ENCODE measurements at regions not wholly inside any gene's neighbourhood (a gene's known extent, or its start where the extent isn't known, plus 50 kb on each side); places are given as distances from the start of the nearest gene placed in this dataset.

DNA sequence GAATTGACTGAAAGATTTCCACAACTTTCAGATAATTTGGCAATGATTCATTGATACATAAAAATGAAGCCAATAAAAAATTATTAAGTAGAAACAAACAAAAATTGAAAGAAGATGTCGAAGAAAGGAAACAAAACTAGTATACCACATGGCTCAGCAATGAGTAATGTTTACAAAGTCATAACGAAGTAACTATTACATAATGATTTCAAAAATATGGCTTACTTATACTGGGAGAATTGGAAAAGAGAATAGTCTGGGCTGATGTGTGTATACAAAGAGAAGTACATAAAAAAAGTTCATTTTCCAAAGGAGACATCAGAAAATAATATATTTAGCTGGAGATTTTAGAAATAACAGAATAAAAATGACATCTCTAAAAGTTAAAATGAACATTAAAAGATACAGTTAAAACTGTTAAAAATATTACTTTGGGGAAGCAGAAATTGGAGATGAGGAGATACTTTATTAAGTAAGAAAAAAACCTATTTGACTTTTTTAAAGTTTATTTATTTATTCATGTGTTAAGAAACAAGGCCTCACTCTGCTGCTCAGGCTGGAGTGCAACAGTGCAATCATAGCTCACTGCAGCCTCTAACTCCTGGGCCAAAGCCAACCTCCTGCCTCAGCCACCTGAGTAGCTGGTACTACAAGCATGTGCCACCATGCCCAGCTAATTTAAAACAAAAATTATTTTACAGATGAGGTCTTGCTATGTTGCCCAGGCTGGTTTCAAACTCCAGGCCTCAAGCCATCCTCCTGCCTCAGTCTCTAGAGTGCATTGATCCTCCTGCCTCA lies 409.7 kb upstream of the PIK3C3 start:
- no peak for DNase-seq (ENCODE audit: low read depth in 2 of 2)

- no peak for DNase-seq (ENCODE audit: low read depth in 2 of 2)
These were observed 411.2 kb upstream of the PIK3C3 start for GRCh38 chr18:41543815-41544214.

DNA sequence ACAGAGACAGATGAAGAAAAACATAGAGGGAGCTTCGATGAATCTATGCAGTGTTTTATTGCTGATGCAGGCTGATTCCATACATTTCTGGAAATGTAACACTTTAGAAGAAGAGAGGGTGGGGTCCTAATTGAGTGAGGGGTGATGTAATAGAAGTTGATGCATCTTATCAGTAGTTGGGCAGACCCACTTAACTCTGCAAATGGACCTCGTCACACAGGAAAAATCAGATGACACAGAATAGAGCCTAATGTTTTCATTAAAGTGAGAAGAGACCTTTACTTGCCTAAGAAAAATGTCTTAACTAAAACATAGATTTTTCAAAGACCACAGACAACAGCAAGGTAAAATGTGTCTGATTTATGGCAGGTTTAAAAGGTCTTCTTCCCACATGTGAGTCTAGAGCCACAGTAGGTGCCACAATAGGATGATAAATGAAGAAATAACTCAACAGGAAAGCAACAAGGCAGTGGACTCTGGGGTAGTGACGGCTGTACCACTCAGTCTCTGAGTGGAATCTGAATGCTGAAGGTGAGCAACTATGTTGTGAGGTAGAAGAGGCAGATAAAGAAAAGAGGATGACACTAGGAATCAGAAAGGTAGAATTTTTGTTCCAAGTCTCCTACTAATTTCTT lies 414.7 kb upstream of the PIK3C3 start:
- no peak for DNase-seq (ENCODE audit: low read depth in 2 of 2)

- no peak for DNase-seq (ENCODE audit: low read depth in 2 of 2)
These were observed 416.3 kb upstream of the PIK3C3 start for GRCh38 chr18:41538751-41539150.

- DNase-seq (ENCODE audit: low read depth in 2 of 2) = no peak
These were observed 417.4 kb upstream of the PIK3C3 start for GRCh38 chr18:41537666-41538065.

- no peak for DNase-seq (ENCODE audit: low read depth in 2 of 2)
These were observed 422.5 kb upstream of the PIK3C3 start for GRCh38 chr18:41532344-41533086.

- DNase-seq (ENCODE audit: low read depth in 2 of 2) = no peak
These were observed 424.1 kb upstream of the PIK3C3 start for GRCh38 chr18:41530970-41531369.

- no peak for DNase-seq (ENCODE audit: low read depth in 2 of 2)
These were observed 425.9 kb upstream of the PIK3C3 start for GRCh38 chr18:41529093-41529492.

- DNase-seq (ENCODE audit: low read depth in 2 of 2) = no peak
These were observed 429.0 kb upstream of the PIK3C3 start for GRCh38 chr18:41526054-41526453.

DNA sequence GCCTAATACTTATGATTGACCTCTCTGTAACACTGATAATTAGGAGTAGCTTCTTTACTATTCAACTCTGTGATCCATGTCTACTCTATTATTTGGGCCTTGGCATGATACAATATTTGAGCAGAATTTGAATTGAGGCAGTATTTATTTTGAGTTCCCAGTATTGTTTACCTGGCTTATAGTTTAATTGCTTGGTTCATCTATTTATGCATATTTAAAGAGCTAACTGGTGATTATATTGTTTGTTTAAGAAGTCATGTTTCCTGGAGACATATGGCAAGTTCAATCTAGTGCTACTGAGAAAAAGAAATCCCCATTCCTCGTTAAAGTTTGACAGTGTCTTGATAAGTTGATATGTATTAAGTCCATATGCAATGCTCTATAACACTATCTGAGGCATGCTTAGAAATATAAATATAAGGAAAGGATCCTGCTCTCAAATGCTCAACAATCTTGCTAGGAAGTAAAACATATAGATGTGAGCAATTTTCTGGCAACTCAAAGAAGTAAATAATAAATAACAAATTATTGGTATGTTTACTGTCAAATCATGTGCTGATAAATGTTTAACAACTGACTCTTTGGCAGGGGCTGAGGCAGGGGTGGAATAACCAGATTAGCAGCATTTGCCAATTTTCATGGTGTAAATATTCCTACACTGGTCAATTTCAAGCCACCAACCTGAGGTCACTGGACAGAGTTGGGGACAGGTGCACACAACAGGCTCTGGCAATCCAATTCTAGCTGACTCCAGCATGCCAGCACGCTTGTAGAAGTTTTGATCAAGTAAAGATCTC lies 430.2 kb upstream of the PIK3C3 start:
- DNase-seq (ENCODE audit: low read depth in 2 of 2) = no peak

DNA sequence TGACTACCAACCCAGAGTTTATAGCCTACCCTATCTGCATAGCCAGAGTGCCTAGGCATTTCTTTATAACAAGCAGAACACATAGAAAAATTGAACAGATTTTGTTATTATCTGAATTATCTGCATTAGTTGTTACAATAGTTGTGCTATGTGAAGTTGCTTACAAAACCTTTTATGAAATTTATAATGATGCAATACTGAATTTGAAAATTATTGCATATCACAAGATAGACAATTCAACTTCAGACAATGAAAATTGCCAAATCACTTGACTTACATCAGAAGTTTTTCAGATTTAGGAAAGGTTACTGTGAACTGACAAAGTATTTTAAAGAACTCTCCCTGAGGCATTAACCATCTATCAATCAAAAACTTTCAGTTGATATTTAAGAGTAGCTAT lies 437.9 kb upstream of the PIK3C3 start:
- no peak for DNase-seq (ENCODE audit: low read depth in 2 of 2)

GRCh38 chr18:41513438-41513837 lies 441.6 kb upstream of the PIK3C3 start:
- no peak for DNase-seq (ENCODE audit: low read depth in 2 of 2)

GRCh38 chr18:41504316-41504715 lies 450.7 kb upstream of the PIK3C3 start:
- no peak for DNase-seq (ENCODE audit: low read depth in 2 of 2)

DNA sequence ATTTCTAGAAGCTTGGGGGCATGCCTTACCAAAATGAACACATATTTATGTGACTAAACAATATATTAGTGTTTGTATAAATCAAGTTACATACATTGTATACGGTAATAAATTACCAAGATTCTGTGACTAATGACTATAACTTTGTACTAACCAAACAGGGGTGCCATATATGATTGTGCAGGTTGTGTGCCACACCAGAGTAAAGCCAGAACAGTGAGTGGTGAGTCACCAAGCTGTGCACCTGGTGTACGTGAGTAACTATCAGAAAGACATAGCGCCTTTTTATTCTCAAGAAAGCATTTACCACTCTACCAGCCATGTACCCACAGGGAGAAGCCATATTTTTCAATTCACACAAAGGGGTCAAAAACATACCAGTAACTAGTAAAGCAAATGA lies 453.2 kb upstream of the PIK3C3 start:
- DNase-seq (ENCODE audit: low read depth in 2 of 2) = no peak

GRCh38 chr18:41499345-41499744 lies 455.7 kb upstream of the PIK3C3 start:
- no peak for DNase-seq (ENCODE audit: low read depth in 2 of 2)

DNA sequence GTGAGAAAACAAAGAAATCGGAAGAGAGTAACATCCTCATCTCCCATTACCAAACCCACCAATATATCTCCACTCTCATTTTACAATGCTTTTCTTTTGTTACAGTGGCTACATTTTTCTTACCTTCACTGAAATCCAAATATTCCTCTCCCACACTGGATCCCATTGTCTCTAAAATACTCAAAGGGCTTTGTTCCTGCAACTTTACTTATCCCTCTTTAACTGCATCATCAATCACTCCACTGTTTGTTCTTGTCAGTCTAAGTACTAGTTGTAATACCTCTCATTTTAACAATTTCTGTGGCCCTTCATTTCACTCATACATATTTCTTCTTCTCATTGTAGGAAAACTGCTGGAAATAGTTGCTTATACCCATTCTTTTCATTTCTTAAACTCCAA lies 464.2 kb upstream of the PIK3C3 start:
- no peak for DNase-seq (ENCODE audit: low read depth in 2 of 2)

DNA sequence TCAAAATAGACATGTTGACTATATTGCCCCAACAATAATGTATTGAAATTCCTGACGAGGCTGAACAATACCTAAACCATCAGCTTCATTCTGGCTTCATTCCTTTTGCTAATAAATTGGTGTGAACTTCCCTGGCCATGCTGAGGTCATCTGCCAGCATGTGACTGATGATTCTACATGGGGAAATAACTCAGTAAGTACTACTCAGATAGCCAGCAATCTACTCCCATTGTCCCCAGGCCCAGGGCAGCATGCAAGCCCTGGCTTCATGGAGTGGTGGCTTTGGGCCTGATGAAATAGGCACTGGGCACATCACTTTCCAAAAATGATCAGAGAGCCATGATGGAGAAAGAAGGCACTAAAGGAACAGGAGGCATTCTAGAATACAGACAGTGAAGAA lies 468.5 kb upstream of the PIK3C3 start:
- DNase-seq (ENCODE audit: low read depth in 2 of 2) = no peak

DNA sequence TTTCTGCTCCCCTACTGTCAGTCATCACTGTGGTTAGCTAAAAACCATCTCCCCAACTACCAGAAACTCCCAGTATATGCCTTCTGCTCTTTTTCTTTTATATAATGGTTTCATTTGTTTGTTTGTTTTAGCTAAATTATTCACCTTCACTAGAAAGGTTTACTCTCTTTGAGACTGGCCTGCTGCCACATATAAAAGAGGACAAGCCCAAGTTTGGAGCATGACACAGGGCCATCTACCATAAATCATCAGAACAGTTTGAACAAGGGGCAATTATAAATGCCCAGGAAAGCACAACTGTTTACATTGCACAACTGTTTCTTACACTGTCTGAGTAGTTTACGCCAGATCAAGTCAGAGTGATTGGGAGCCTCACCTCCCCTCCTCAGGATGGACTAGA lies 471.0 kb upstream of the PIK3C3 start:
- DNase-seq (ENCODE audit: low read depth in 2 of 2) = no peak

DNA sequence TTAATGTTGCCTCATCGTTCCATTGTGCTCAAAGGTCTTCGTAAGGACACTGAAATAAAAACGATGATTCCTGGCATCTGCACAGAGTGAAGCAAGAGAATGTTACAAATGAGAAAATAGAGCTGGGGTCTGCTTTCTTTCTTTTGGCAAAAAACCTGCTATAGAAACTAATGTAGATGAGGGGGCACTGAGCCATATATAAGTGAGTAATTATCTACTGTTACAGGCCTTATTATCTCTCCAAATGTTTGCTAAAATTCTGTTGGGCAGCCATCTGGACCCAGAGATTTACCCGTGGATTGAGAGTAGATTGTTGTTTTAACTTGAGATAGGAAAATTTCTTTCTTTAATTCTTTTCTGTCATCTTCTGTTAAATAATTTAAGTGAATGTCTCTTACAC lies 472.5 kb upstream of the PIK3C3 start:
- no peak for DNase-seq (ENCODE audit: low read depth in 2 of 2)

DNA sequence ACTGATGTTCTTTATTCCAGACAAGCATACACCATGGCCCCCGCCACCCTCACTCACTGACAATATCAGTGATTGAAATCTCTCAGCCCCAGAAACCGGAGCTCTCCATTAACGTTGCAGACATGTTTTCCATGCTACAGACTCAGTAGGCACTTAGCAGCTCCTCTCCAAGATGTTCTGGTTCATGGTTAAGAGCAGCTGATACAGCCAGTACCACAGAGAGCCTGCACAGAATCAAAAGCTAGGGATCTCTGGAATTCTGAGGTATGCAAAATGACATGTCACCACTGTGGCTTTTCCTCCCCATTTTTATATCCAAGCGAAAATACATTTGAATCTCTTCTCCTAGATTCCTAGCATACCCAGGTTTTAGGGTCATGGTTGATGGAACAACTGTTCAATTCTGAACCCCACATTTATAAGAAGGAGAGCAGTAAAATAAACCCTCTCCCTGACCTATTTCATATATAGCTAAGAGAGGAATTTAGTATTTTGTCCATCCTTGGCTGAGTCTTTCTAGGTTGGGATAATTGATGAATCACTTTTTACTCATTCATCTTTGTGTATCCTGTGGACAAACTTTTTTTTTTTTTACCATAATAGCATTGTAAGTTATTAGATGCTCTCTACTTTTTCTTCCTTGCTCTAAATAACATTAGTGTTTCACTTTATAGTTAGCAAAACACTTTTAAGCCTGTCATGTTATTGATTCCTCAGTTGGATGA lies 488.4 kb upstream of the PIK3C3 start:
- DNase-seq (ENCODE audit: low read depth in 2 of 2) = no peak

DNA sequence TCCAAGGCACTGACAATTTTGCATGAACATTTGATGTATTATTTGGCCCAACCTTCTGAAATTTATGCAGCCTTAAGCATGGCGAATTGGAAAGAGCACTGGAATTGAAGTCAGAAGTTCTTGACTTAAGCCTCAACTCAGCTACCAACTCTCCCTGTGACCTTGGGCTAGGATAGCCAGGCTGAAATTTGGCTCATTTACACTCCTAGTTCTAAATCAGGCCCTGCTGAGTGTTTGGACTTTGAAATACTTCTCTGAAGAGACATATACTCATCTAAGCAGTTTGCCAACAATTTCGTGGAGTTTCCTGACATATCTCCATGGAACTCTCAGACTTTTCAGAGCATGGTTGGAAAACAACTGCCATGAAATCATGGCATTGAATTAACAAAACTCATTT lies 489.6 kb upstream of the PIK3C3 start:
- no peak for DNase-seq (ENCODE audit: low read depth in 2 of 2)
